AG04449 (cell line): ENCODE measurements at regions not wholly inside any gene's neighbourhood (a gene's known extent, or its start where the extent isn't known, plus 50 kb on each side); places are given as distances from the start of the nearest gene placed in this dataset.
A peak's percentile ranks its signal among the peaks of the same experiment; 100 is the strongest.

ENCODE experiments used
- CTCF ChIA-PET: fragments of 350-600 bp; formaldehyde crosslinking; extraction: SDS; loops from one replicate; lab custom pipeline; 2021; ENCODE audit warnings: antibody characterized with exemption; lab: Yijun Ruan, JAX
- POLR2A ChIA-PET: fragments of 400-600, 350-600 bp; formaldehyde crosslinking; extraction: SDS; loops from one replicate; lab custom pipeline; 2020; ENCODE audit warnings: antibody characterized with exemption, inconsistent platforms; lab: Yijun Ruan, JAX
- DNase-seq: peaks from one replicate; pipeline ENCODE4 v3.0.0-alpha.2; 2010; ENCODE audit warnings: low read depth, low spot score
- H3K4me3 ChIP-seq: 2 replicates; pipeline ENCODE4 v1.5.1; 2011; ENCODE audit warnings: low read depth, mild to moderate bottlenecking, control low read depth, low read length
- TF ChIP-seq, protein P1 (sequence below): IDR thresholded peaks from one replicate; pipeline ENCODE4 v1.5.1; 2011; ENCODE audit warnings: mild to moderate bottlenecking, moderate library complexity, low read length, control low read depth, inconsistent platforms; ENCODE audit not compliant: insufficient read depth; ENCODE audit errors: missing control alignments

DNA sequence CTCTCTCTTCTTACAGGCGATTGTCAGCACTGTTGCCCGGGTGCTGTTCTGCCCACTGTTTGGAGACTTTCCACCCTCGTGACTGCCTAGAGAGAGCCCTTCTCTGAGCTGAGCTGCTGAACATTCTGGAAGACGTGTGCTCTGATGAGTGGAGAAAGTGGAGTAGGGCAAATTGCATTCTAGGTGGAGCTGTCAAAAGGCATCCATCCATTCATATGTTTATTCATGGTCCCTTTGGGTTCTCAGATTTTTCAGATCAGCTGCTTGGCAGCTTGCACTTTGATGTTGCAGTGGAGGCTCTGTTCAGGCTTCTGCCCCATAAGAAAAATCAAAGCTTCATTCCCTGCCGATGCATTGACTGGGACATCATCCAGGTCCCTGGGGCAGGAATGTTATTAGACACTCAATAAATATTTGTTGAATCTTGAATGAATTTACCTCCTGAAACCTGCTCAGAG is 120.7 kb upstream of the EEPD1 start:
- DNase-seq = no peak
- ChIA-PET CTCF (interaction anchor here (0.6 to 1.8 kb wide), 2 partner anchors 10 to 67 kb away, joined by 3 to 4 read pairs; no protein-coding TSS in a partner anchor), POLR2A (no interaction called here)
- H3K4me3 ChIP-seq = no peak overlapping the region
- TF ChIP-seq, protein P1, sequence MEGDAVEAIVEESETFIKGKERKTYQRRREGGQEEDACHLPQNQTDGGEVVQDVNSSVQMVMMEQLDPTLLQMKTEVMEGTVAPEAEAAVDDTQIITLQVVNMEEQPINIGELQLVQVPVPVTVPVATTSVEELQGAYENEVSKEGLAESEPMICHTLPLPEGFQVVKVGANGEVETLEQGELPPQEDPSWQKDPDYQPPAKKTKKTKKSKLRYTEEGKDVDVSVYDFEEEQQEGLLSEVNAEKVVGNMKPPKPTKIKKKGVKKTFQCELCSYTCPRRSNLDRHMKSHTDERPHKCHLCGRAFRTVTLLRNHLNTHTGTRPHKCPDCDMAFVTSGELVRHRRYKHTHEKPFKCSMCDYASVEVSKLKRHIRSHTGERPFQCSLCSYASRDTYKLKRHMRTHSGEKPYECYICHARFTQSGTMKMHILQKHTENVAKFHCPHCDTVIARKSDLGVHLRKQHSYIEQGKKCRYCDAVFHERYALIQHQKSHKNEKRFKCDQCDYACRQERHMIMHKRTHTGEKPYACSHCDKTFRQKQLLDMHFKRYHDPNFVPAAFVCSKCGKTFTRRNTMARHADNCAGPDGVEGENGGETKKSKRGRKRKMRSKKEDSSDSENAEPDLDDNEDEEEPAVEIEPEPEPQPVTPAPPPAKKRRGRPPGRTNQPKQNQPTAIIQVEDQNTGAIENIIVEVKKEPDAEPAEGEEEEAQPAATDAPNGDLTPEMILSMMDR = no peak

DNA sequence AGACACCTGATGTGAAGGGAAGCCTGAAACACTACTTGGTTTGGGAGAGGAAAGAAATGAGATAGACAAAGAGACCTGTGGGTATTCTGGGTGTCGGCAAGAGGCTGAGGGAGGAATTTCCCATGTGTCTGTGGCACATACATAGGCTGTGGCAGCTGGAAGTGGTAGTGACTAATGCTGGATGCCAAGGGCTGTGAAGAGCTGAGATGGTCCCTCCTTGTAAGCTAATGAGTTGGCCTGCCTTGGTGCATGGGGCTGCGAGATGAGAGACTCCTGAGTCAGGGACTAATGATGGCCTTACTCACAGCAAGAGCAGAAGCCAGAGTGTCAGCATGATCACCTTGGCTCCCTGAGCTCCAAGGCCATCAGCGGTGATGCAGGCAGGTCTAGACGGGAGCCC is 119.0 kb upstream of the EEPD1 start:
- CTCF ChIA-PET = interaction anchor here (1.4 to 1.8 kb wide), 2 partner anchors 12 to 14 kb away, joined by 4 read pairs; no protein-coding TSS in a partner anchor
- TF ChIP-seq, protein P1 = no peak
- POLR2A ChIA-PET = interaction anchor here (1.0 to 1.1 kb wide), 2 partner anchors 82 to 162 kb away, joined by 4 read pairs; no protein-coding TSS in a partner anchor
- DNase-seq = peak; percentile 54
- no peak overlapping the region for H3K4me3 ChIP-seq

DNA sequence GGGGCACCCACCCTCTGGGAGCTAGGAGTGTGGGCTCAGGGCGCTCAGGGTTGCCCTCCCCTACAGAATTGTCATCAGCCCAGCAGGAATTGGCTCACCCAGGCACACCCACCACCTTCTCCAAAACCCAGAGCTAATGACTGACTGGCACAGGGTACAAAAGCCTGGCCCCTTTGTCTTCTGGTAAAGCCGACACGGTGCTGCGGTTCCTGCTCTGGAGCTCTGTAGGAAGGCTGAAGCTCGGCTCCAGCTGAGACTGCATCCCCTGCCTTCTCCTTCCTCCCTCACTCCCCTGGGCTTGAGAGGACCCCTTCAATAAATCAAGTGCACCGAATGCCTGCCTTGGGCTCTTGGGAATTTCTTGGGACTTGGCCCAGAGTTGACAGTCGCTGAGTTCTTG is 117.9 kb upstream of the EEPD1 start:
- ChIA-PET POLR2A (no interaction called here), CTCF (interaction anchor here (1.0 to 1.4 kb wide), 3 partner anchors 10 to 257 kb away, joined by 3 to 4 read pairs (median 4); no protein-coding TSS in a partner anchor)
- no peak for DNase-seq
- H3K4me3 ChIP-seq = no peak overlapping the region
- TF ChIP-seq, protein P1 = no peak

DNA sequence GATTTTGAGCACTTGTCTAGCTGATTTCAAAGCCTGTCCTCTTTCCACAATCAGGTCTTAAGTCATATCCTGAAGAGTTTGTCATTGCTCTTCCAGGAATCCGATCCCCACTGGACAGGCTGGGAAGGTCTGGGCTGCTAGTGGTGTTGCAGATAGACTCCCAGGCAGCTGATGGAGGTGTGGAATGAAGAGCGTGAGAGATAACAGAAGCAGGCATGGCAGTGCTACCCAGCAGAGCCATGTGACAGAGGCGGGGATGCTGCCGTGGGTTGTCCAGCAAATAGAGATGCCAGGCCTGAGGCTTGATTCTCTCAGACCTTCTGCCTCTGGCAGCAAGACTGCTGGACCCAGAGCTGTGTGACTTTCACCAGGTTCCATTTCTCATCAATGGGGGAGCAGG is 116.5 kb upstream of the EEPD1 start:
- TF ChIP-seq, protein P1 = no peak
- ChIA-PET CTCF (interaction anchor here (1.0 to 1.4 kb wide), 3 partner anchors 8 to 244 kb away, joined by 3 to 5 read pairs (median 4); no protein-coding TSS in a partner anchor), POLR2A (no interaction called here)

DNA sequence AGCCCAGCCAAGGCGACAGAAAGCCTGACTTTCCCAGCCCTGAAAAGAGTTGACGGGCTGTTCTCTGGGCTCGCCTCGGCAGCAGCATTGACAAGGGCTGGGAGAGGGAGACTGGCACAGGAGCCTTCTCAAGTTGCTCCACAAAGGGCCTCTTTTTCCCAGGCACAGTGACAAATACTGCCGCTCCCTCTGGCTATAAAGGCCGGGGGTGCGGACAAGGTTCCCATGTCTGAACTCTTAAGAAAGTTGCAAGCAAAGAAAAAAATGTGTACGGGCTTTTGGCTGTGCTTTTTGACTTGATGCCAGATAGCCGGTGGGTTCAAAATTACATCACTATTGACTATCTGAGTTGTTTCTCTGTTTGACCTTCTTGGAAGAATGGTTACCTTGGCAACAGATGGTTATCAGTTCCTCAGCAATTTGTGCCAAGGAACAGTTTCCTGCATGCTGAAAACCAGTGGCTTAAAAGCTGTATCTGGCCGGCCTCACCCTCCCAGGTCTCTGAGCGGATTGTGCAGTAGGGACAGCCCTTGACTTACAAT is 115.9 kb upstream of the EEPD1 start:
- CTCF ChIA-PET = interaction anchor here (1.4 kb wide), 1 partner anchor 11 kb away, joined by 5 read pairs; no protein-coding TSS in a partner anchor
- H3K4me3 ChIP-seq = no peak overlapping the region
- DNase-seq = no peak
- POLR2A ChIA-PET = no interaction called here
- TF ChIP-seq, protein P1 = no peak

More for the DNA sequence above, 116.5 kb upstream of the EEPD1 start:
- no peak for DNase-seq
- no peak overlapping the region for H3K4me3 ChIP-seq

DNA sequence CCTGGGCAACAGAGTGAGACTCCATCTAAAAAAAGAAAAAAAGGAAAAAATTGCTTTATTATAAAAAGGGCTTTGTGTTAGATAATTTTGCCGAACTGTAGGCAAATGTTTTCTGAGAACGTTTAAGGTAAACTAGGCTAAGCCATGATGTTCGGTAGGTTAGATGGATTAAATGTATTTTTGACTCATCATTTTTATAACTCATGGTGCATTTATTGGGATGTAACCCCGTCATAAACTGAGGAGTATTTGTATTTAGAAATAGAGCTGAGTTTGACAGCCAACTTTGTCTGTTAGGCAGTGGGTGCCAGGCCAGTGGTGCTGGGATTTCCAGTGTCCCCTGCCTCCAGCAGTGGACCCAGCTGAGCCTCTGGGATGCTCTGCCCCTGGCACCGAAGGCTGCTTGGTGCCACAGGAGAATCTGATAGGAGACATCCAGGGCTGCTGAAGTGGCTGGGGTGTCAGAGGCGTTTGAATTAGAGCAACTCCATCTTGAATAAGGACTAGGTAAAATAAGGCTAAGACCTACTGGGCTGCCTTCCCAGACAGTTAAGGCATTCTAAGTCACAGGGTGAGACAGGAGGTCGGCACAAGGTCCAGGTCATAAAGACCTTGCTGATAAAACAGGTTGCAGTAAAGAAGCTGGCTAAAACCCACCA is 114.9 kb upstream of the EEPD1 start:
- no peak for DNase-seq
- TF ChIP-seq, protein P1 = no peak
- ChIA-PET POLR2A (no interaction called here), CTCF (interaction anchor here (1.0 kb wide), 1 partner anchor 14 kb away, joined by 3 read pairs; no protein-coding TSS in a partner anchor)
- H3K4me3 ChIP-seq = no peak overlapping the region
